DOHH2 (cell line): ENCODE measurements at regions not wholly inside any gene's neighbourhood (a gene's known extent, or its start where the extent isn't known, plus 50 kb on each side); places are given as distances from the start of the nearest gene placed in this dataset.

Experiments used
- H3F3A ChIP-seq: fragments of 200-600 bp; sonication (generic), shearing (Covaris generic); 2 replicates; pipeline ENCODE4 v1.6.0; 2016; ENCODE audit warnings: antibody characterized with exemption, mild to moderate bottlenecking; ENCODE audit not compliant: control insufficient read depth, insufficient read depth
- H3K27ac ChIP-seq: fragments of 200-600 bp; sonication (generic); 2 replicates; pipeline ENCODE4 v1.5.1; 2014; ENCODE audit warnings: low read depth, mild to moderate bottlenecking, low read length, moderate library complexity
- H3K27me3 ChIP-seq: fragments of 200-600 bp; sonication (generic); 2 replicates; pipeline ENCODE4 v1.6.1; 2014; ENCODE audit warnings: mild to moderate bottlenecking, low read length, mixed read lengths; ENCODE audit not compliant: control insufficient read depth
- H3K36me3 ChIP-seq: fragments of 200-600 bp; sonication (generic); 2 replicates; pipeline ENCODE4 v1.6.1; 2014; ENCODE audit warnings: mild to moderate bottlenecking, low read length, moderate library complexity, mixed read lengths; ENCODE audit not compliant: control insufficient read depth
- H3K4me1 ChIP-seq: fragments of 200-600 bp; sonication (generic); 2 replicates; pipeline ENCODE4 v1.6.1; 2014; ENCODE audit warnings: mild to moderate bottlenecking, low read length, mixed read lengths; ENCODE audit not compliant: control insufficient read depth
- H3K4me2 ChIP-seq: fragments of 200-600 bp; sonication (generic); 2 replicates; pipeline ENCODE4 v1.6.0; 2014; ENCODE audit warnings: mild to moderate bottlenecking, low read length, moderate library complexity
- H3K4me3 ChIP-seq: fragments of 200-600 bp; sonication (generic); 2 replicates; pipeline ENCODE4 v1.5.1; 2014; ENCODE audit warnings: mild to moderate bottlenecking, low read length, mixed read lengths
- H3K79me2 ChIP-seq: fragments of 200-600 bp; sonication (generic); 2 replicates; pipeline ENCODE4 v1.6.1; 2014; ENCODE audit warnings: mild to moderate bottlenecking, low read length, mixed read lengths; ENCODE audit not compliant: control insufficient read depth
- H3K9me2 ChIP-seq: fragments of 200-600 bp; sonication (generic); replicated peaks from 2 replicates; pipeline ENCODE4 v1.6.1; 2014; ENCODE audit warnings: mild to moderate bottlenecking, low read length, mixed read lengths; ENCODE audit not compliant: control insufficient read depth
- H3K9me3 ChIP-seq: fragments of 200-600 bp; sonication (generic); 2 replicates; pipeline ENCODE4 v1.6.1; 2014; ENCODE audit warnings: antibody characterized with exemption, low read length, mixed read lengths; ENCODE audit not compliant: control insufficient read depth, insufficient read depth
- H4K20me1 ChIP-seq: fragments of 200-600 bp; sonication (generic); 2 replicates; pipeline ENCODE4 v1.6.0; 2014; ENCODE audit warnings: low read depth, mild to moderate bottlenecking, antibody characterized with exemption, low read length, moderate library complexity; ENCODE audit not compliant: control insufficient read depth, insufficient read depth
- EZH2phosphoT487 ChIP-seq: fragments of 200-600 bp; sonication (generic); IDR thresholded peaks from 2 replicates; pipeline ENCODE4 v1.6.1; 2017; ENCODE audit warnings: borderline replicate concordance, mild to moderate bottlenecking, antibody characterized with exemption, low read length, moderate library complexity, mixed read lengths
- TF ChIP-seq, protein P1 (sequence below): fragments of 200-600 bp; sonication (generic); IDR thresholded peaks from one replicate; pipeline ENCODE4 v1.5.1; 2014; ENCODE audit warnings: antibody characterized with exemption, mild to moderate bottlenecking, low read depth, low read length; ENCODE audit not compliant: poor library complexity, severe bottlenecking

DNA sequence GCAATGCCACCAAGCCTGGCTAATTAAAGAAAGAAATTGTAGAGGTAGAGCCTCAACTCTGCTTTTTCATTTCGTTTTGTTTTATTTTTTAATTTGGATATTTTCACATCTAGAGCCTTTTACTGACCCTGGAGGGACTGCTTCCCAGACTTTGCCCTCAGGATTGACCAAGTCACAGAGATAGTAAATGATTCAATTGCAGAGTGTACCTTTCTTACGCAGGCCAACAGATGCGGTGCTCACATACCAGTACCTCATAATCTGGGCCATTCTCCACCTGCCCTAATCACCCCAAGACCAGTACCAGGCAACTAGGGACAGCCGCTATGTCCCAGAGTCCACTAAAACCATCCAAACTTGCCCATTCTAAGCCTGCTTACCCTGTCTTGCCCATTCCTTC is 110.8 kb downstream of the DDX1 start:
- H3K4me3 ChIP-seq = no peak overlapping the region
- TF ChIP-seq, protein P1, sequence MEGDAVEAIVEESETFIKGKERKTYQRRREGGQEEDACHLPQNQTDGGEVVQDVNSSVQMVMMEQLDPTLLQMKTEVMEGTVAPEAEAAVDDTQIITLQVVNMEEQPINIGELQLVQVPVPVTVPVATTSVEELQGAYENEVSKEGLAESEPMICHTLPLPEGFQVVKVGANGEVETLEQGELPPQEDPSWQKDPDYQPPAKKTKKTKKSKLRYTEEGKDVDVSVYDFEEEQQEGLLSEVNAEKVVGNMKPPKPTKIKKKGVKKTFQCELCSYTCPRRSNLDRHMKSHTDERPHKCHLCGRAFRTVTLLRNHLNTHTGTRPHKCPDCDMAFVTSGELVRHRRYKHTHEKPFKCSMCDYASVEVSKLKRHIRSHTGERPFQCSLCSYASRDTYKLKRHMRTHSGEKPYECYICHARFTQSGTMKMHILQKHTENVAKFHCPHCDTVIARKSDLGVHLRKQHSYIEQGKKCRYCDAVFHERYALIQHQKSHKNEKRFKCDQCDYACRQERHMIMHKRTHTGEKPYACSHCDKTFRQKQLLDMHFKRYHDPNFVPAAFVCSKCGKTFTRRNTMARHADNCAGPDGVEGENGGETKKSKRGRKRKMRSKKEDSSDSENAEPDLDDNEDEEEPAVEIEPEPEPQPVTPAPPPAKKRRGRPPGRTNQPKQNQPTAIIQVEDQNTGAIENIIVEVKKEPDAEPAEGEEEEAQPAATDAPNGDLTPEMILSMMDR = no peak
- TF ChIP-seq EZH2phosphoT487 = no peak
- H3F3A ChIP-seq = no peaks in the 10 kb centered on the region
- H3K79me2 ChIP-seq = no peaks in the 10 kb centered on the region
- no peak overlapping the region for H3K4me2 ChIP-seq
- no peaks in the 10 kb centered on the region for H4K20me1 ChIP-seq
- no peaks in the 10 kb centered on the region for H3K36me3 ChIP-seq
- no peaks in the 10 kb centered on the region for H3K9me3 ChIP-seq
- no peaks in the 10 kb centered on the region for H3K4me1 ChIP-seq
- H3K27ac ChIP-seq = no peak overlapping the region
- H3K27me3 ChIP-seq = no peaks in the 10 kb centered on the region
- no peaks in the 10 kb centered on the region for H3K9me2 ChIP-seq

GRCh38 chr2:15703365-15703869 is 111.7 kb downstream of the DDX1 start:
- no peaks in the 10 kb centered on the region for H3K9me2 ChIP-seq
- no peaks in the 10 kb centered on the region for H3K36me3 ChIP-seq
- no peaks in the 10 kb centered on the region for H3F3A ChIP-seq
- no peaks in the 10 kb centered on the region for H3K4me1 ChIP-seq
- TF ChIP-seq, protein P1 = no peak
- no peak for TF ChIP-seq EZH2phosphoT487
- H3K27ac ChIP-seq = no peak overlapping the region
- no peaks in the 10 kb centered on the region for H4K20me1 ChIP-seq
- H3K27me3 ChIP-seq = no peaks in the 10 kb centered on the region
- no peaks in the 10 kb centered on the region for H3K9me3 ChIP-seq
- no peak overlapping the region for H3K4me3 ChIP-seq
- no peaks in the 10 kb centered on the region for H3K79me2 ChIP-seq
- no peak overlapping the region for H3K4me2 ChIP-seq

- Histone ChIP-seq H3K9me3 (no peaks in the 10 kb centered on the region), H3K27ac (no peak overlapping the region), H3K4me1 (no peaks in the 10 kb centered on the region), H4K20me1 (no peaks in the 10 kb centered on the region), H3K9me2 (no peaks in the 10 kb centered on the region), H3K4me2 (no peak overlapping the region), H3F3A (no peaks in the 10 kb centered on the region), H3K36me3 (no peaks in the 10 kb centered on the region), H3K4me3 (no peak overlapping the region), H3K79me2 (no peaks in the 10 kb centered on the region), H3K27me3 (no peaks in the 10 kb centered on the region)
- TF ChIP-seq, protein P1 = no peak
Measured at GRCh38 chr2:15704086-15704787, 112.6 kb downstream of the DDX1 start.
